Muscle of back (tissue), 3 donors: ENCODE measurements at regions not wholly inside any gene's neighbourhood (a gene's known extent, or its start where the extent isn't known, plus 50 kb on each side); places are given as distances from the start of the nearest gene placed in this dataset.
A peak's percentile ranks its signal among the peaks of the same experiment; 100 is the strongest.
"Not testable (repeated sequence)": the region's sequence is repeated elsewhere in the genome, so short reads cannot be mapped to it uniquely, and the experiment has no call there.

ENCODE experiments used
- DNase-seq, 3 donors: peaks; one replicate each; pipeline versions ENCODE4 v3.0.0 to v3.0.0-alpha.2; 2013

- no peak for DNase-seq
Observed at GRCh38 chr22:35183917-35184316, 73.4 kb upstream of the HMGXB4 start.

- DNase-seq = no peak
Observed at GRCh38 chr22:35186492-35186891, 70.8 kb upstream of the HMGXB4 start.

- DNase-seq = not testable (repeated sequence)
Observed at GRCh38 chr22:35188930-35189329, 68.4 kb upstream of the HMGXB4 start.

- DNase-seq = no peak
Observed at GRCh38 chr22:35189559-35189958, 67.7 kb upstream of the HMGXB4 start.

GRCh38 chr22:35191412-35191811, 65.9 kb upstream of the HMGXB4 start:
- no peak for DNase-seq

- no peak for DNase-seq
Observed at GRCh38 chr22:35192129-35192918, 65.0 kb upstream of the HMGXB4 start.

GRCh38 chr22:35195226-35195625, 62.1 kb upstream of the HMGXB4 start:
- DNase-seq = no peak

GRCh38 chr22:35195821-35196220, 61.5 kb upstream of the HMGXB4 start:
- DNase-seq = no peak

GRCh38 chr22:35197071-35197470, 60.2 kb upstream of the HMGXB4 start:
- DNase-seq = no peak

- DNase-seq = no peak
Observed at GRCh38 chr22:35197886-35198285, 59.4 kb upstream of the HMGXB4 start.

- DNase-seq = no peak
Observed at GRCh38 chr22:35198738-35199137, 58.6 kb upstream of the HMGXB4 start.

GRCh38 chr22:35202376-35202775, 54.9 kb upstream of the HMGXB4 start:
- DNase-seq = no peak

- no peak for DNase-seq
Observed at GRCh38 chr22:35203583-35203982, 53.7 kb upstream of the HMGXB4 start.

- DNase-seq = peak in 2 of 3 donors; percentile 12 to 33
Observed at GRCh38 chr22:35204807-35205775, 52.2 kb upstream of the HMGXB4 start.

GRCh38 chr22:35205961-35206360, 51.3 kb upstream of the HMGXB4 start:
- DNase-seq = no peak

GRCh38 chr22:35206889-35207288, 50.4 kb upstream of the HMGXB4 start:
- no peak for DNase-seq
